MM.1S (cell line): ENCODE measurements at regions not wholly inside any gene's neighbourhood (a gene's known extent, or its start where the extent isn't known, plus 50 kb on each side); places are given as distances from the start of the nearest gene placed in this dataset.

Source experiments
- CTCF ChIP-seq: fragments of 300-600 bp; sonication (generic); IDR thresholded peaks from 2 replicates; pipeline ENCODE4 v1.5.1; 2016; ENCODE audit warnings: antibody characterized with exemption, low read length, mixed read lengths
- EZH2 ChIP-seq: fragments of 300-600 bp; sonication (generic); optimal IDR thresholded peaks from 2 replicates; pipeline ENCODE3; 2017; ENCODE audit warnings: low read depth, mild to moderate bottlenecking, antibody characterized with exemption, low read length, mixed read lengths

GRCh38 chr4:20383969-20384368, 132.3 kb downstream of the SLIT2 start:
- TF ChIP-seq CTCF (no peak), EZH2 (no peak)
